Heart left ventricle (tissue), 13 donors: ENCODE measurements at regions not wholly inside any gene's neighbourhood (a gene's known extent, or its start where the extent isn't known, plus 50 kb on each side); places are given as distances from the start of the nearest gene placed in this dataset.

Experiments
- POLR2A ChIP-seq, 2 donors: fragments of 450-650 bp; IDR thresholded peaks; one replicate each; pipeline ENCODE4 v1.6.1; 2017; ENCODE audit warnings: antibody characterized with exemption in 2 of 2, mild to moderate bottlenecking in 2 of 2, moderate library complexity in 2 of 2
- TF ChIP-seq, protein P1 (sequence below), 12 donors: fragments of 200-600 bp; sonication (generic) in 4 of 12; IDR thresholded peaks; one replicate each; pipeline versions ENCODE4 v1.5.0 to v1.8.0; 2018 to 2022; ENCODE audit warnings: antibody characterized with exemption in 12 of 12, mild to moderate bottlenecking in 5 of 12
- donor health status: ischemic (EF 13 %, LVEDD 7.1; RV severe dilation, severe dysfunction).
- donor health status: DM: no; HTN: yes; CAD: no.
- donor health status: DM: no; HTN: no; CAD: no.
- donor health status: ischemic (EF 25% LVEDD 6.9; RV normal size, moderate dysfunction).
- donor health status: ischemic (EF 25% LVEDD 5.7; RV mildly dilated, moderate dysfunction).
- donor health status: ischemic (EF 35%, LVEDD 5.7; RV mildly dilated, moderate dysfunction).
- donor health status: nonischemic (EF 11% LVEDD 7.7; RV severe dilation, severe dysfunction).
- donor health status: DM: yes; HTN: yes; CAD: no.
- donor health status: PGD.
- donor health status: ischemic (EF 29% LVEDD 5.4; RV normal size, mild dysfunction).
- donor health status: nonischemic (EF 23%, LVEDD 6.1; RV moderate dilation, normal function).

DNA sequence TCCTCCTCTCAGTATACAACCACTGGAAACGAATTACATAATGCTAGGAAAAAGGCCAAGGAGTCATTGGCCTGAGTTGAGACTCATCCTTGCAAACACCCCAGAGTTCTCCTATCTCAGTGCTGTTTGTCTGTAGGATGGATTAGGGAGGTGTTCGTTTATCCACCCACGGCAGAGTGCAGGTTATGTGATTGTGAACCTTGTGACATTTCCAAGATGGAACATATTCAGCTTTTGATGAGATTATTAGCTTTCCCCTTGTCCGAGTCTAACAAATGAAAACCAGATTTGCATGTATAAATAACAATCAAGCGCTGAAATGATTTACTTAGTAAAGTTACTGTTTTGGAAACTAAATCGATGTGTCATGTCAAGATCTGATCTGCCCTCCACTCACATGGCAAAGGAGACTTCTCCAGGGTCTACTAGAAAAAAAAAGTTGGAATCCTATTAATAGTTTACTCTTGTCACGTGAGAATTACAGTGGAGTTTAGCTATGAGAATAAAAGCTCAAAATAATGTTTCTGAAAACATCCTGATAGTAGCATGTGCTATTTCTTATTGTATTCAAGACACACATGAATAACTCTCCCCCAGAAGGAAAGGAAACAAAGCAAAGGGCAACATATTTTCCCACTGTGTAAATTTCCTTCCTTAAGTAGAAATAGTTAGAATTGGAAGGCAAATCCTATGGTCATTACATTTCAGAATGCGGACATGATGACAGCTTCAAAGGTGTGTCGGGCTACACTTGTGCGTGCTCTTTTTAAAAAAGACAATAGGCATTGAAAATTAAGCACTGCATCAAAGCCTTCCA is 600.4 kb downstream of the EBF1 start:
- TF ChIP-seq, protein P1, sequence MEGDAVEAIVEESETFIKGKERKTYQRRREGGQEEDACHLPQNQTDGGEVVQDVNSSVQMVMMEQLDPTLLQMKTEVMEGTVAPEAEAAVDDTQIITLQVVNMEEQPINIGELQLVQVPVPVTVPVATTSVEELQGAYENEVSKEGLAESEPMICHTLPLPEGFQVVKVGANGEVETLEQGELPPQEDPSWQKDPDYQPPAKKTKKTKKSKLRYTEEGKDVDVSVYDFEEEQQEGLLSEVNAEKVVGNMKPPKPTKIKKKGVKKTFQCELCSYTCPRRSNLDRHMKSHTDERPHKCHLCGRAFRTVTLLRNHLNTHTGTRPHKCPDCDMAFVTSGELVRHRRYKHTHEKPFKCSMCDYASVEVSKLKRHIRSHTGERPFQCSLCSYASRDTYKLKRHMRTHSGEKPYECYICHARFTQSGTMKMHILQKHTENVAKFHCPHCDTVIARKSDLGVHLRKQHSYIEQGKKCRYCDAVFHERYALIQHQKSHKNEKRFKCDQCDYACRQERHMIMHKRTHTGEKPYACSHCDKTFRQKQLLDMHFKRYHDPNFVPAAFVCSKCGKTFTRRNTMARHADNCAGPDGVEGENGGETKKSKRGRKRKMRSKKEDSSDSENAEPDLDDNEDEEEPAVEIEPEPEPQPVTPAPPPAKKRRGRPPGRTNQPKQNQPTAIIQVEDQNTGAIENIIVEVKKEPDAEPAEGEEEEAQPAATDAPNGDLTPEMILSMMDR (IDR thresholded peaks at IDR 0.05): no peak
- no peak for TF ChIP-seq POLR2A (IDR thresholded peaks at IDR 0.05)
